ENCODE measurements at regions not wholly inside any gene's neighbourhood (a gene's known extent, or its start where the extent isn't known, plus 50 kb on each side); places are given as distances from the start of the nearest gene placed in this dataset.

DNA sequence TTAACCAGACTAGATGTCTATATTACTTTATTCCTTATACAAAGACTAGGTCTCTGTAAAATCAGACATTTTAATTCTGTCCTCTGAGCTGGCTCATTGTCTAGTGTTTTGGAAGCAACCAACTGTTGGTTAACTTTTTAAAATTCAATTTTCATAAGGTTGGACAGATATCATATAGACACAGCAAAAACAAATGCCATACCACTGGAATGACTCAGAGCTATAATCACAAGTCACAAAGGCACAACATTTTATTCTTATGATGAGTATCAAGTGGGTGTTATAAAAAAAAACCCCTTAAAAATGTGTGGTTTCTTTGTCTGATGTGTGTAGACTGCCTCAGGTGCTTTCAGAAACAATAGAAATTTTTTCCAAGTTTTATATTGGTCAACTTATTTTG is 296.2 kb upstream of the MARCKS start (continued):
- TF ChIP-seq, protein P1, sequence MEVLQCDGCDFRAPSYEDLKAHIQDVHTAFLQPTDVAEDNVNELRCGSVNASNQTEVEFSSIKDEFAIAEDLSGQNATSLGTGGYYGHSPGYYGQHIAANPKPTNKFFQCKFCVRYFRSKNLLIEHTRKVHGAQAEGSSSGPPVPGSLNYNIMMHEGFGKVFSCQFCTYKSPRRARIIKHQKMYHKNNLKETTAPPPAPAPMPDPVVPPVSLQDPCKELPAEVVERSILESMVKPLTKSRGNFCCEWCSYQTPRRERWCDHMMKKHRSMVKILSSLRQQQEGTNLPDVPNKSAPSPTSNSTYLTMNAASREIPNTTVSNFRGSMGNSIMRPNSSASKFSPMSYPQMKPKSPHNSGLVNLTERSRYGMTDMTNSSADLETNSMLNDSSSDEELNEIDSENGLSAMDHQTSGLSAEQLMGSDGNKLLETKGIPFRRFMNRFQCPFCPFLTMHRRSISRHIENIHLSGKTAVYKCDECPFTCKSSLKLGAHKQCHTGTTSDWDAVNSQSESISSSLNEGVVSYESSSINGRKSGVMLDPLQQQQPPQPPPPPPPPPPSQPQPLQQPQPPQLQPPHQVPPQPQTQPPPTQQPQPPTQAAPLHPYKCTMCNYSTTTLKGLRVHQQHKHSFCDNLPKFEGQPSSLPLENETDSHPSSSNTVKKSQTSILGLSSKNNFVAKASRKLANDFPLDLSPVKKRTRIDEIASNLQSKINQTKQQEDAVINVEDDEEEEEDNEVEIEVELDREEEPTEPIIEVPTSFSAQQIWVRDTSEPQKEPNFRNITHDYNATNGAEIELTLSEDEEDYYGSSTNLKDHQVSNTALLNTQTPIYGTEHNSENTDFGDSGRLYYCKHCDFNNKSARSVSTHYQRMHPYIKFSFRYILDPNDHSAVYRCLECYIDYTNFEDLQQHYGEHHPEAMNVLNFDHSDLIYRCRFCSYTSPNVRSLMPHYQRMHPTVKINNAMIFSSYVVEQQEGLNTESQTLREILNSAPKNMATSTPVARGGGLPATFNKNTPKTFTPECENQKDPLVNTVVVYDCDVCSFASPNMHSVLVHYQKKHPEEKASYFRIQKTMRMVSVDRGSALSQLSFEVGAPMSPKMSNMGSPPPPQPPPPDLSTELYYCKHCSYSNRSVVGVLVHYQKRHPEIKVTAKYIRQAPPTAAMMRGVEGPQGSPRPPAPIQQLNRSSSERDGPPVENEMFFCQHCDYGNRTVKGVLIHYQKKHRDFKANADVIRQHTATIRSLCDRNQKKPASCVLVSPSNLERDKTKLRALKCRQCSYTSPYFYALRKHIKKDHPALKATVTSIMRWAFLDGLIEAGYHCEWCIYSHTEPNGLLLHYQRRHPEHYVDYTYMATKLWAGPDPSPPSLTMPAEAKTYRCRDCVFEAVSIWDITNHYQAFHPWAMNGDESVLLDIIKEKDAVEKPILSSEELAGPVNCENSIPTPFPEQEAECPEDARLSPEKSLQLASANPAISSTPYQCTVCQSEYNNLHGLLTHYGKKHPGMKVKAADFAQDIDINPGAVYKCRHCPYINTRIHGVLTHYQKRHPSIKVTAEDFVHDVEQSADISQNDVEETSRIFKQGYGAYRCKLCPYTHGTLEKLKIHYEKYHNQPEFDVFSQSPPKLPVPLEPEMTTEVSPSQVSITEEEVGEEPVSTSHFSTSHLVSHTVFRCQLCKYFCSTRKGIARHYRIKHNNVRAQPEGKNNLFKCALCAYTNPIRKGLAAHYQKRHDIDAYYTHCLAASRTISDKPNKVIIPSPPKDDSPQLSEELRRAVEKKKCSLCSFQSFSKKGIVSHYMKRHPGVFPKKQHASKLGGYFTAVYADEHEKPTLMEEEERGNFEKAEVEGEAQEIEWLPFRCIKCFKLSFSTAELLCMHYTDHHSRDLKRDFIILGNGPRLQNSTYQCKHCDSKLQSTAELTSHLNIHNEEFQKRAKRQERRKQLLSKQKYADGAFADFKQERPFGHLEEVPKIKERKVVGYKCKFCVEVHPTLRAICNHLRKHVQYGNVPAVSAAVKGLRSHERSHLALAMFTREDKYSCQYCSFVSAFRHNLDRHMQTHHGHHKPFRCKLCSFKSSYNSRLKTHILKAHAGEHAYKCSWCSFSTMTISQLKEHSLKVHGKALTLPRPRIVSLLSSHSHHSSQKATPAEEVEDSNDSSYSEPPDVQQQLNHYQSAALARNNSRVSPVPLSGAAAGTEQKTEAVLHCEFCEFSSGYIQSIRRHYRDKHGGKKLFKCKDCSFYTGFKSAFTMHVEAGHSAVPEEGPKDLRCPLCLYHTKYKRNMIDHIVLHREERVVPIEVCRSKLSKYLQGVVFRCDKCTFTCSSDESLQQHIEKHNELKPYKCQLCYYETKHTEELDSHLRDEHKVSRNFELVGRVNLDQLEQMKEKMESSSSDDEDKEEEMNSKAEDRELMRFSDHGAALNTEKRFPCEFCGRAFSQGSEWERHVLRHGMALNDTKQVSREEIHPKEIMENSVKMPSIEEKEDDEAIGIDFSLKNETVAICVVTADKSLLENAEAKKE (CRISPR knock-in tag; IDR thresholded peaks at IDR 0.05): no peak
- TF ChIP-seq, protein P2, sequence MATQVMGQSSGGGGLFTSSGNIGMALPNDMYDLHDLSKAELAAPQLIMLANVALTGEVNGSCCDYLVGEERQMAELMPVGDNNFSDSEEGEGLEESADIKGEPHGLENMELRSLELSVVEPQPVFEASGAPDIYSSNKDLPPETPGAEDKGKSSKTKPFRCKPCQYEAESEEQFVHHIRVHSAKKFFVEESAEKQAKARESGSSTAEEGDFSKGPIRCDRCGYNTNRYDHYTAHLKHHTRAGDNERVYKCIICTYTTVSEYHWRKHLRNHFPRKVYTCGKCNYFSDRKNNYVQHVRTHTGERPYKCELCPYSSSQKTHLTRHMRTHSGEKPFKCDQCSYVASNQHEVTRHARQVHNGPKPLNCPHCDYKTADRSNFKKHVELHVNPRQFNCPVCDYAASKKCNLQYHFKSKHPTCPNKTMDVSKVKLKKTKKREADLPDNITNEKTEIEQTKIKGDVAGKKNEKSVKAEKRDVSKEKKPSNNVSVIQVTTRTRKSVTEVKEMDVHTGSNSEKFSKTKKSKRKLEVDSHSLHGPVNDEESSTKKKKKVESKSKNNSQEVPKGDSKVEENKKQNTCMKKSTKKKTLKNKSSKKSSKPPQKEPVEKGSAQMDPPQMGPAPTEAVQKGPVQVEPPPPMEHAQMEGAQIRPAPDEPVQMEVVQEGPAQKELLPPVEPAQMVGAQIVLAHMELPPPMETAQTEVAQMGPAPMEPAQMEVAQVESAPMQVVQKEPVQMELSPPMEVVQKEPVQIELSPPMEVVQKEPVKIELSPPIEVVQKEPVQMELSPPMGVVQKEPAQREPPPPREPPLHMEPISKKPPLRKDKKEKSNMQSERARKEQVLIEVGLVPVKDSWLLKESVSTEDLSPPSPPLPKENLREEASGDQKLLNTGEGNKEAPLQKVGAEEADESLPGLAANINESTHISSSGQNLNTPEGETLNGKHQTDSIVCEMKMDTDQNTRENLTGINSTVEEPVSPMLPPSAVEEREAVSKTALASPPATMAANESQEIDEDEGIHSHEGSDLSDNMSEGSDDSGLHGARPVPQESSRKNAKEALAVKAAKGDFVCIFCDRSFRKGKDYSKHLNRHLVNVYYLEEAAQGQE (IDR thresholded peaks at IDR 0.05; ENCODE audit: unreplicated experiment): no peak

DNA sequence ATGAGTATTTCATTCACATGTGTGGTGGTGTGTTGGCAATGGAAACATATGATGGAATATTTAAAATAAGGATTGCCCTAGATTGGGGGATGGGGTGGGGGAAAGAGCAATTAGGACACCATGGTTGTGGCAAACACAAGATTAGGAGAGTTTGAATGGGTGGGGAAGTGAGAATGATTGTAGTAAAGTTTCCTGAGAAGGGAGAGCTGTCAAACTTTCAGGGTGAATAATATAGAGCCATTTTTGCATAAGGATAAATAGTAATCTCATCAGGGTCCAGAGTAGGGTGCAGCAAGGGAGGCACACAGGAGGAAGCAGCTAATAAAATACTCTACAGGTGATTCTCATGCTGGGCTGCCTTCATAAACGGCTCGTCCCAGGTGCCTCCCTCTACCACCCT is 294.9 kb upstream of the MARCKS start:
- ATAC-seq (no peak), DNase-seq (ENCODE audit: low spot score) (no peak)
- Mint-ChIP-seq H3K9me3 (no peaks in the 10 kb centered on the region), H3K36me3 (ENCODE audit: low read depth) (no peaks in the 10 kb centered on the region), H3K4me1 (peaks cover 53% of the 10 kb centered on the region), H3K27me3 (ENCODE audit: insufficient read depth, low read depth, poor library complexity) (peaks cover 15% of the 10 kb centered on the region), H3K27ac (no peak overlapping the region), H3K4me3 (no peak overlapping the region)
- no peaks in the 10 kb centered on the region for H3K79me2 ChIP-seq (replicated peaks; ENCODE audit: insufficient read depth)
- H3K4me3 ChIP-seq: no peak overlapping the region
- H3K9me2 ChIP-seq (ENCODE audit: insufficient read depth): 0 out of 2 replicates have a peak, but pooled peaks cover 6% of the 10 kb centered on the region
- H2AFZ ChIP-seq: no peak overlapping the region
- peaks cover 36% of the 10 kb centered on the region for H3K4me1 ChIP-seq (ENCODE audit: insufficient read depth)
- no peaks in the 10 kb centered on the region; the same call in 1 of the 2 replicates for H3F3A ChIP-seq (replicated peaks; ENCODE audit: low read depth)
- peaks cover 10% of the 10 kb centered on the region; the same call in 1 of the 2 replicates for H3K27me3 ChIP-seq (ENCODE audit: insufficient read depth)
- H3K36me3 ChIP-seq (ENCODE audit: insufficient read depth): no peaks in the 10 kb centered on the region
- no peak overlapping the region for H3K27ac ChIP-seq (ENCODE audit: low read depth)
- H3K4me2 ChIP-seq: no peak overlapping the region
- no peaks in the 10 kb centered on the region for H4K20me1 ChIP-seq (replicated peaks; ENCODE audit: insufficient read depth)
- TF ChIP-seq STAT1 (IDR thresholded peaks at IDR 0.05; ENCODE audit: unreplicated experiment): no peak
- TF ChIP-seq, protein P1 (CRISPR knock-in tag; IDR thresholded peaks at IDR 0.05): no peak
- TF ChIP-seq POLR2AphosphoS5 (IDR thresholded peaks at IDR 0.05; ENCODE audit: low read depth): no peak
- no peak for TF ChIP-seq JUNB (IDR thresholded peaks at IDR 0.05; ENCODE audit: unreplicated experiment)
- no peak for TF ChIP-seq ZNF114 (CRISPR knock-in tag; IDR thresholded peaks at IDR 0.05)
- TF ChIP-seq ZNF331 (CRISPR knock-in tag; IDR thresholded peaks at IDR 0.05; ENCODE audit: low read depth): no peak
